Right atrium auricular region (tissue), 2 donors: ENCODE measurements at regions not wholly inside any gene's neighbourhood (a gene's known extent, or its start where the extent isn't known, plus 50 kb on each side); places are given as distances from the start of the nearest gene placed in this dataset.

Source experiments
- DNase-seq: peaks from one replicate; pipeline ENCODE4 v3.0.0-alpha.2; 2019; ENCODE audit warnings: low spot score
- H3K27ac ChIP-seq, 2 donors: fragments of 200-600 bp; sonication (generic); 1 replicate in 1 of 2; 2 replicates in 1 of 2; pipeline ENCODE4 v1.5.1; 2016 to 2019
- H3K27me3 ChIP-seq, 2 donors: fragments of 200-600 bp; sonication (generic); one replicate each; pipeline versions ENCODE4 v1.5.1 to v1.6.0; 2017 to 2019
- H3K36me3 ChIP-seq: fragments of 200-600 bp; sonication (generic); one replicate; pipeline ENCODE4 v1.5.1; 2016
- H3K4me1 ChIP-seq, 2 donors: fragments of 200-600 bp; sonication (generic); one replicate each; pipeline versions ENCODE4 v1.5.1 to v1.6.0; 2017 to 2019
- H3K4me3 ChIP-seq, 2 donors: fragments of 200-600 bp; sonication (generic); 1 replicate in 1 of 2; 2 replicates in 1 of 2; pipeline ENCODE4 v1.5.1; 2017 to 2019; ENCODE audit warnings: mild to moderate bottlenecking in 1 of 2, moderate library complexity in 1 of 2
- H3K9me3 ChIP-seq, 2 donors: fragments of 200-600 bp; sonication (generic); one replicate each; pipeline ENCODE4 v1.5.1; 2019
- CTCF ChIP-seq, 2 donors: fragments of 200-600 bp; sonication (generic); IDR thresholded peaks; one replicate each; pipeline ENCODE4 v1.5.1; 2019; ENCODE audit warnings: antibody characterized with exemption in 2 of 2

- DNase-seq = no peak
- Histone ChIP-seq H3K4me3 (no peak overlapping the region), H3K27me3 (no peaks in the 10 kb centered on the region), H3K27ac (no peak overlapping the region), H3K9me3 (no peaks in the 10 kb centered on the region), H3K4me1 (no peaks in the 10 kb centered on the region), H3K36me3 (no peaks in the 10 kb centered on the region)
- no peak for TF ChIP-seq CTCF (IDR thresholded peaks at IDR 0.05)
Measured at GRCh38 chr9:80447876-80448275, 876.1 kb downstream of the TLE4 start.

DNA sequence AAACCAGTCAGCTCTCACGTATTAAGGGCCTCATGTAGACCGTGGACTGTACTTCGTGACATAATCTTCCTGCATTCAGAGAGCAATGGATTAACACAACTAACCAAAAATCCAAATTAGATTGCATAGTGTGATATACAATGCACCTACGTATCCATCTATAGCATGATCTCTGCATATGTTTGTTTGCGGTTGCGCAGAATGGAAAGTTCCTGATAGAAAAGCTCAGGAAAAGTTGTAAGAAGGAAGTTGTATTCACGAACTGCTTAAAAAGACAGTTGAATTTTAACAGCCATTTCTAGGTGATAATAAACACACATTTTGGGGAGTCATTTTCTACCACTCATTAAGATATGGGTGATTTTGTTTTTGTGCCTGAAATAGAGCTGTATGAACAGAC, 869.0 kb downstream of the TLE4 start:
- Histone ChIP-seq H3K4me3 (no peak overlapping the region), H3K4me1 (no peaks in the 10 kb centered on the region), H3K9me3 (no peaks in the 10 kb centered on the region), H3K36me3 (no peaks in the 10 kb centered on the region), H3K27ac (no peak overlapping the region), H3K27me3 (no peaks in the 10 kb centered on the region)
- TF ChIP-seq CTCF (IDR thresholded peaks at IDR 0.05) = no peak
- no peak for DNase-seq

GRCh38 chr9:80437825-80438224, 866.1 kb downstream of the TLE4 start:
- DNase-seq = no peak
- Histone ChIP-seq H3K27ac (no peak overlapping the region), H3K4me3 (no peak overlapping the region), H3K4me1 (no peaks in the 10 kb centered on the region), H3K9me3 (no peaks in the 10 kb centered on the region), H3K27me3 (no peaks in the 10 kb centered on the region), H3K36me3 (no peaks in the 10 kb centered on the region)
- TF ChIP-seq CTCF (IDR thresholded peaks at IDR 0.05) = no peak

DNA sequence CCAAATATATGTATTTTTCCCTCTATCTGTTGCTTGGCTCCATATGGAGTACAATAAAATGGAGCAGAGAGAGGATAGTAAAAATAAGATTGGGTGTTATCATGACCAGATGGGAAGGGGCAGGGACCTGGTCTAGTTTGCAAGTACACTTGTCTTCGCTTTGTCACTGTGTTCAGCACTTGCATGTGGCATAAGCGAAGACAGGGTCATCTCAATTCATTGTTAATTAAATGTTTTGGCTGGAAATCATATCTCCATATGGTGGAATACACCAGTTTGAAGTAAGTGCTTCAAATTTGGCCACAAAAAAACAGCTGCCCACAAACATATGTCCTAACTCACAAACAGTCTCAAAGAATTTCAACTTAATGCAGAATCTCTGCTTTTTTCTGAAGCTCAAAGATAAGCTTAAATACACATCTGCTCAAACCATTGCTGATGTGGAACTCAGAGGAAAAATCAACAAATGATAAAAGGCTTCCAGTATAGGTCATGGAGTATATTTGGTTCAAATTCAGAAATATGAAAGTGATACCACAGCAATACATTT, 865.4 kb downstream of the TLE4 start:
- no peaks in the 10 kb centered on the region for H3K36me3 ChIP-seq
- TF ChIP-seq CTCF (IDR thresholded peaks at IDR 0.05) = no peak
- no peak overlapping the region for H3K4me3 ChIP-seq
- no peaks in the 10 kb centered on the region for H3K9me3 ChIP-seq
- no peaks in the 10 kb centered on the region for H3K4me1 ChIP-seq
- no peaks in the 10 kb centered on the region for H3K27me3 ChIP-seq
- no peak for DNase-seq
- H3K27ac ChIP-seq = no peak overlapping the region

- no peak for TF ChIP-seq CTCF (IDR thresholded peaks at IDR 0.05)
- Histone ChIP-seq H3K9me3 (no peaks in the 10 kb centered on the region), H3K36me3 (no peaks in the 10 kb centered on the region), H3K4me1 (no peaks in the 10 kb centered on the region), H3K27ac (no peak overlapping the region), H3K4me3 (no peak overlapping the region), H3K27me3 (no peaks in the 10 kb centered on the region)
- no peak for DNase-seq
Measured at GRCh38 chr9:80435591-80435990, 863.8 kb downstream of the TLE4 start.

DNA sequence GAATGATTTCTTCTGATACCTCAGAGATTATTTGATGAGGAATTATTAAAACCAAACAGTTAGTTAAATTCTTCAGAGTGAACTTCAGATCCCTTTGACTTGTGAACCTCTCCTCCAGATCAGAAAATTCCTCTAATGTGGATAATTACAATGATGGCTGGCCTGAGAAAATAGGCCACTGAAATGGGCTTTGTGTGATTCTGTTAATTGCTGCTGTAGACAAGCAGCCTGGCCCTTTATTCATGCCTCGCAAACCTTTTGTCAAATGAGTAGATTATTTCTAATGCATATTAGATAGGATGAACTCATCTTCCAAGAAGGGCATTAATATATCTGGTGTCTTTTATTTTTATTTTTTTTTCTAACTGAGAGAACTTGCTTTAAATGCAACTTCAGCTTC, 855.2 kb downstream of the TLE4 start:
- no peak for DNase-seq
- Histone ChIP-seq H3K36me3 (no peaks in the 10 kb centered on the region), H3K4me1 (no peaks in the 10 kb centered on the region), H3K9me3 (peaks cover 0 to 10% of the 10 kb centered on the region in 2 donors), H3K4me3 (no peak overlapping the region), H3K27ac (no peak overlapping the region), H3K27me3 (no peaks in the 10 kb centered on the region)
- TF ChIP-seq CTCF (IDR thresholded peaks at IDR 0.05) = no peak
